ENCODE measurements at regions not wholly inside any gene's neighbourhood (a gene's known extent, or its start where the extent isn't known, plus 50 kb on each side); places are given as distances from the start of the nearest gene placed in this dataset.

GRCh38 chr18:29418136-29418535 is 1241.2 kb upstream of the CDH2 start:
- Histone ChIP-seq H3K9me1 (ENCODE audit: control insufficient read depth, extremely low read depth, insufficient read depth, low read length) (no peaks in the 10 kb centered on the region), H3K79me2 (ENCODE audit: control insufficient read depth, insufficient read depth, low read length) (no peaks in the 10 kb centered on the region), H3K9me3 (ENCODE audit: control insufficient read depth, low read depth, low read length) (no peaks in the 10 kb centered on the region), H4K20me1 (ENCODE audit: control insufficient read depth, extremely low read depth, insufficient read depth, low read length) (no peaks in the 10 kb centered on the region), H3K9ac (ENCODE audit: control insufficient read depth, extremely low read depth, insufficient read depth, low read length) (no peak overlapping the region), H3K4me1 (ENCODE audit: control insufficient read depth, extremely low read depth, insufficient read depth, low read length) (no peaks in the 10 kb centered on the region), H3K36me3 (ENCODE audit: control insufficient read depth in 2 of 2, extremely low read depth in 1 of 2, insufficient read depth in 2 of 2, low read length in 2 of 2) (no peaks in the 10 kb centered on the region), H3K4me2 (ENCODE audit: control insufficient read depth, extremely low read depth, insufficient read depth, low read depth, low read length) (no peak overlapping the region), H3K27me3 (ENCODE audit: control insufficient read depth, extremely low read depth, insufficient read depth, low read length) (no peaks in the 10 kb centered on the region), H3K4me3 (ENCODE audit: control insufficient read depth in 2 of 3, extremely low read depth in 1 of 3, insufficient read depth in 2 of 3, low read depth in 1 of 3, low read length in 3 of 3) (no peak overlapping the region), H3K27ac (ENCODE audit: control insufficient read depth, insufficient read depth, low read length) (no peak overlapping the region), H2AFZ (ENCODE audit: control insufficient read depth, low read length) (no peak overlapping the region)
- FAIRE-seq (no peak), DNase-seq (ENCODE audit: low read depth, low spot score) (no peak)
- dilution Hi-C loops (cut with MboI; ENCODE audit: extremely low pct_ligation_motif_present, low sequenced_read_pairs): no loop called here
- TF ChIP-seq, protein P1, sequence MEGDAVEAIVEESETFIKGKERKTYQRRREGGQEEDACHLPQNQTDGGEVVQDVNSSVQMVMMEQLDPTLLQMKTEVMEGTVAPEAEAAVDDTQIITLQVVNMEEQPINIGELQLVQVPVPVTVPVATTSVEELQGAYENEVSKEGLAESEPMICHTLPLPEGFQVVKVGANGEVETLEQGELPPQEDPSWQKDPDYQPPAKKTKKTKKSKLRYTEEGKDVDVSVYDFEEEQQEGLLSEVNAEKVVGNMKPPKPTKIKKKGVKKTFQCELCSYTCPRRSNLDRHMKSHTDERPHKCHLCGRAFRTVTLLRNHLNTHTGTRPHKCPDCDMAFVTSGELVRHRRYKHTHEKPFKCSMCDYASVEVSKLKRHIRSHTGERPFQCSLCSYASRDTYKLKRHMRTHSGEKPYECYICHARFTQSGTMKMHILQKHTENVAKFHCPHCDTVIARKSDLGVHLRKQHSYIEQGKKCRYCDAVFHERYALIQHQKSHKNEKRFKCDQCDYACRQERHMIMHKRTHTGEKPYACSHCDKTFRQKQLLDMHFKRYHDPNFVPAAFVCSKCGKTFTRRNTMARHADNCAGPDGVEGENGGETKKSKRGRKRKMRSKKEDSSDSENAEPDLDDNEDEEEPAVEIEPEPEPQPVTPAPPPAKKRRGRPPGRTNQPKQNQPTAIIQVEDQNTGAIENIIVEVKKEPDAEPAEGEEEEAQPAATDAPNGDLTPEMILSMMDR (optimal IDR thresholded peaks at IDR 0.05 in 1 of 3, IDR thresholded peaks at IDR 0.05 in 1 of 3, conservative IDR thresholded peaks at IDR 0.05 in 1 of 3; ENCODE audit: extremely low read depth in 1 of 3, insufficient read depth in 2 of 3, low read length in 3 of 3): no peak
- no peak for TF ChIP-seq EZH2 (IDR thresholded peaks at IDR 0.05; ENCODE audit: low read length)

DNA sequence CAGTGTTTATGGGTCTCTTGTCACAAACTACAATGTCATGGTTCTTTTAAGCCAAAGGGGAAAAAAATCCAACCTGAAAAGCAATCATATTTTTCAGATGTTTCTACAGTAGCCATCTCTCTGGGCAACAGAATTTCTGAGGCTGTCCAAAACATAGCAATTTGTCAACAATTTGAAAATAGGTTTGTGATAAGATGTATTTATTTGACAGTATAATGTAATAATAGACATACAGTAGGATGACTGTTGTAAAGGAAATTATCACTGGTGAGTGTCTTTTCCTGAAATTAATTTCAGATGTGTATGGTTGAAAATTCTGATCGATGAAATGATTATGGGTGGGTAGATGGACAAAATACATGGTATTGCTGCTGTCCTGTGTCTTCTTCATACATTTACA is 1230.1 kb upstream of the CDH2 start:
- Histone ChIP-seq H3K27ac (ENCODE audit: control insufficient read depth, insufficient read depth, low read length) (no peak overlapping the region), H3K36me3 (ENCODE audit: control insufficient read depth in 2 of 2, extremely low read depth in 1 of 2, insufficient read depth in 2 of 2, low read length in 2 of 2) (no peaks in the 10 kb centered on the region), H3K9ac (ENCODE audit: control insufficient read depth, extremely low read depth, insufficient read depth, low read length) (no peak overlapping the region), H3K79me2 (ENCODE audit: control insufficient read depth, insufficient read depth, low read length) (no peaks in the 10 kb centered on the region), H3K9me1 (ENCODE audit: control insufficient read depth, extremely low read depth, insufficient read depth, low read length) (no peaks in the 10 kb centered on the region), H4K20me1 (ENCODE audit: control insufficient read depth, extremely low read depth, insufficient read depth, low read length) (no peaks in the 10 kb centered on the region), H3K4me1 (ENCODE audit: control insufficient read depth, extremely low read depth, insufficient read depth, low read length) (no peaks in the 10 kb centered on the region), H2AFZ (ENCODE audit: control insufficient read depth, low read length) (no peak overlapping the region), H3K27me3 (ENCODE audit: control insufficient read depth, extremely low read depth, insufficient read depth, low read length) (no peaks in the 10 kb centered on the region), H3K4me2 (ENCODE audit: control insufficient read depth, extremely low read depth, insufficient read depth, low read depth, low read length) (no peak overlapping the region), H3K4me3 (ENCODE audit: control insufficient read depth in 2 of 3, extremely low read depth in 1 of 3, insufficient read depth in 2 of 3, low read depth in 1 of 3, low read length in 3 of 3) (no peak overlapping the region), H3K9me3 (ENCODE audit: control insufficient read depth, low read depth, low read length) (no peaks in the 10 kb centered on the region)
- FAIRE-seq (no peak), DNase-seq (ENCODE audit: low read depth, low spot score) (no peak)
- TF ChIP-seq EZH2 (IDR thresholded peaks at IDR 0.05; ENCODE audit: low read length): no peak
- TF ChIP-seq, protein P1 (optimal IDR thresholded peaks at IDR 0.05 in 1 of 3, IDR thresholded peaks at IDR 0.05 in 1 of 3, conservative IDR thresholded peaks at IDR 0.05 in 1 of 3; ENCODE audit: extremely low read depth in 1 of 3, insufficient read depth in 2 of 3, low read length in 3 of 3): no peak
- dilution Hi-C loops (cut with MboI; ENCODE audit: extremely low pct_ligation_motif_present, low sequenced_read_pairs): no loop called here

Measured in keratinocyte (primary cell).